ENCODE measurements at regions not wholly inside any gene's neighbourhood (a gene's known extent, or its start where the extent isn't known, plus 50 kb on each side); places are given as distances from the start of the nearest gene placed in this dataset.

DNA sequence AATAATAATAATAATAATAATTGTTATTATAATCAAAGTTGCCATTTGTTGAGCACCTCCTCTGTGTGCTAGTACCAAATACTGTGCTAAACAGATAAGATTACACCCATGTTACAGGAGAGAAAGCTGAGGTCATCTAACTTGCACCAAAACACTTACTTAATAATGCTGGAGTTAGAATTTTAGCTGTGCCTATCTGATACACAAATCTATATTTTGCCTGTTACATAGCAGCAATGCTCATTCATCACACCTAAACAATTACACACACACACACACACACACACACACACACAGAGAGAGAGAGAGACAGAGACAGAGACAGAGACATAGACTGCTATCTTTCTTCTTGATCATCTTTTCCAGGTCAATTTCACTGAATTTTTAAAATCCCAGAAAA is 170.9 kb upstream of the KLF3 start:
- no peak for TF ChIP-seq POLR2A (IDR thresholded peaks at IDR 0.05)
- TF ChIP-seq, protein P1, sequence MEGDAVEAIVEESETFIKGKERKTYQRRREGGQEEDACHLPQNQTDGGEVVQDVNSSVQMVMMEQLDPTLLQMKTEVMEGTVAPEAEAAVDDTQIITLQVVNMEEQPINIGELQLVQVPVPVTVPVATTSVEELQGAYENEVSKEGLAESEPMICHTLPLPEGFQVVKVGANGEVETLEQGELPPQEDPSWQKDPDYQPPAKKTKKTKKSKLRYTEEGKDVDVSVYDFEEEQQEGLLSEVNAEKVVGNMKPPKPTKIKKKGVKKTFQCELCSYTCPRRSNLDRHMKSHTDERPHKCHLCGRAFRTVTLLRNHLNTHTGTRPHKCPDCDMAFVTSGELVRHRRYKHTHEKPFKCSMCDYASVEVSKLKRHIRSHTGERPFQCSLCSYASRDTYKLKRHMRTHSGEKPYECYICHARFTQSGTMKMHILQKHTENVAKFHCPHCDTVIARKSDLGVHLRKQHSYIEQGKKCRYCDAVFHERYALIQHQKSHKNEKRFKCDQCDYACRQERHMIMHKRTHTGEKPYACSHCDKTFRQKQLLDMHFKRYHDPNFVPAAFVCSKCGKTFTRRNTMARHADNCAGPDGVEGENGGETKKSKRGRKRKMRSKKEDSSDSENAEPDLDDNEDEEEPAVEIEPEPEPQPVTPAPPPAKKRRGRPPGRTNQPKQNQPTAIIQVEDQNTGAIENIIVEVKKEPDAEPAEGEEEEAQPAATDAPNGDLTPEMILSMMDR (IDR thresholded peaks at IDR 0.05) = no peak
- H3K9me3 ChIP-seq = no peaks in the 10 kb centered on the region
- no peaks in the 10 kb centered on the region for H3K36me3 ChIP-seq
- no peak for DNase-seq
- no peaks in the 10 kb centered on the region for H3K27me3 ChIP-seq
- no peak overlapping the region for H3K27ac ChIP-seq
- H3K4me1 ChIP-seq = peaks cover 0 to 20% (median 6%) of the 10 kb centered on the region in 3 donors
- intact Hi-C loops (cut with DNase I) = no loop called here
- no peak overlapping the region for H3K4me3 ChIP-seq

DNA sequence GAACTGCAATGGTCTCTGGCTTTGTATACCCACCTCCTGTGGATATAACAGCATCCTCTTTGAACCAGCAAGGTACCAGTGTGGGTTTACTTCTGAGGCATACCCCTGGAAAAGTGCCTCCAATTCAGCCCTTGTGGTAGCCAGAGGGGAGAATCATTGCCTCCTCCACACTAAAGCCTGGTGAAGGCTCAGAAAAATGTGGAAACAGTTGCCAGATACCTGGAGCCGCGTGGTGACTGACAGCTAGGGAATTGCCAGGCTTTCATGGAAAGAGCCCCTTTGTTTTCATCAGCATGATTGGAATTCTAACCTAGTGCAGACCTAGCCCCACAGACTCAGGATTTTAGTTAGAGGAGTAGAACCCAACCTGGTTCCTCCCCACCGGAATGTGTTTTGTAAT is 168.6 kb upstream of the KLF3 start:
- Histone ChIP-seq H3K4me1 (peaks cover 0 to 11% (median under 1%) of the 10 kb centered on the region in 3 donors), H3K36me3 (no peaks in the 10 kb centered on the region), H3K9me3 (no peaks in the 10 kb centered on the region), H3K27me3 (no peaks in the 10 kb centered on the region), H3K4me3 (no peak overlapping the region), H3K27ac (no peak overlapping the region)
- no peak for TF ChIP-seq POLR2A (IDR thresholded peaks at IDR 0.05)
- TF ChIP-seq, protein P1 (IDR thresholded peaks at IDR 0.05) = no peak
- 70 to 80% methylated on average over 2 of the region's 3 CpGs for WGBS, 2 donors
- DNase-seq = no peak
- intact Hi-C loops (cut with DNase I) = no loop called here

DNA sequence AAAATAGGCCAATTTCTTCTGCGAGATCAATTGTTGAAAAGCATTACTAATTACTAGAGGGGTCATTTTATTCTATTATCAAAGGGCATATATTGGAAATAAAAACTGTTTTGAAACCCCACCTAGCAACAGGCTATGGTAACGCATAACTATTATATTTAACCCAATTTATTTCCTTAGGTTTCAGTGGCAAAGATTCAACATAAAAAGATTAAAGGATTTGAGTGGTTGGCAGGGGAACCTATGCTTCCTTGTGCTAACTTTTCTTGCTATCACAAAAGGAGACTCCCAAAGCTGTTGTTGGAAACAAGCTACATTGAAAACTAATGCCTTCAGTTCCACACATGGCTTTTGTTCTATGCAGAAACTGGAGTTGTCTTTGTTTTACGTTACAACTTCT is 166.9 kb upstream of the KLF3 start:
- intact Hi-C loops (cut with DNase I) = no loop called here
- no peak overlapping the region for H3K4me3 ChIP-seq
- no peaks in the 10 kb centered on the region for H3K36me3 ChIP-seq
- H3K4me1 ChIP-seq = peaks cover 0 to 11% (median 0%) of the 10 kb centered on the region in 3 donors
- TF ChIP-seq, protein P1 (IDR thresholded peaks at IDR 0.05) = no peak
- no peaks in the 10 kb centered on the region for H3K27me3 ChIP-seq
- WGBS, 2 donors = 32 to 38% methylated on average over 3 of the region's 3 CpGs
- H3K27ac ChIP-seq = no peak overlapping the region
- no peak for DNase-seq
- no peaks in the 10 kb centered on the region for H3K9me3 ChIP-seq

DNA sequence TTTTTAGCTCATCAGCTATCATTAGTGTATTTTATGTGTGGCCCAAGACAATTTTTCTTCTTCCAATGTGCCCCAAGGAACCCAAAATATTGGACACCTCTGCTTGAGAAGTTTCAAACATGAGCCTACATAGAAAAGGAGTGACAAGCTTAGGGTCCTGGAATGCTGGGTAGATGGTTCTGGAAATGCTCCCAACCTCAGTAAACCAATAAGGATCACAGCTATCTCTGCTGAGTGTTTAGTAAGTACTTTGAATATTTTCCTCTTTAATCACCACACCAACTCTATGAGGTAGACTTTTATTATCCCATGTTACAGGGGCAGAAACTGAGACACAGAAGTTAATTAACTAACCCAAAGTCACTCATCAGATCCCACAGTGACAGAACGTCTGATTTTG is 164.9 kb upstream of the KLF3 start:
- DNase-seq = no peak
- H3K27ac ChIP-seq = no peak overlapping the region
- TF ChIP-seq POLR2A (IDR thresholded peaks at IDR 0.05) = no peak
- TF ChIP-seq, protein P1 (IDR thresholded peaks at IDR 0.05) = no peak
- no peaks in the 10 kb centered on the region for H3K36me3 ChIP-seq
- intact Hi-C loops (cut with DNase I) = no loop called here
- H3K4me3 ChIP-seq = no peak overlapping the region
- WGBS, 2 donors = 73 to 100% methylated on average over 1 of the region's 1 CpG
- H3K9me3 ChIP-seq = no peaks in the 10 kb centered on the region
- no peaks in the 10 kb centered on the region for H3K27me3 ChIP-seq
- H3K4me1 ChIP-seq = peaks cover 0 to 11% (median 0%) of the 10 kb centered on the region in 3 donors

DNA sequence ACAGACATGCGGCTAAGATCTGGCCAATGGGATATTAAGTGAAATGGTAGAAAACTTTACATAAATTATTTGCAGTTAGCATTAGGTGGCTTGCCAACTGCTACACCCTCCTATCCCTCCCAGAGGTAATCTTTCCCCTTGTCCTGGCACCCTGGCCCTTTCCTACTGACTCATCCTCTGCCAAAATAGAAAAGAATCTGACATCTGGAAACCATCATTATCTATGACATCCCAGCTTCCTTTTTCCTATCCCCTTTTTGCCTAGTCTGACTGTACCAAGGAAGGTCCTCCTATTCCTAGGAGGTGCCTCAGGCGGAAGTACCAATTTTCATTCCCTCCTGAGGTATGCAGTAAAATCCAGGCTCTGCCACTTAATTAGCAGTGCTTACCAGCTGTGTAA is 163.6 kb upstream of the KLF3 start:
- no peaks in the 10 kb centered on the region for H3K36me3 ChIP-seq
- no peaks in the 10 kb centered on the region for H3K27me3 ChIP-seq
- no peak for DNase-seq
- intact Hi-C loops (cut with DNase I) = no loop called here
- no peak overlapping the region for H3K4me3 ChIP-seq
- WGBS, 2 donors = 88 to 100% methylated on average over 2 of the region's 2 CpGs
- TF ChIP-seq, protein P1 (IDR thresholded peaks at IDR 0.05) = no peak
- no peak for TF ChIP-seq POLR2A (IDR thresholded peaks at IDR 0.05)
- peaks cover 0 to 11% (median 0%) of the 10 kb centered on the region in 3 donors for H3K4me1 ChIP-seq
- no peaks in the 10 kb centered on the region for H3K9me3 ChIP-seq
- no peak overlapping the region for H3K27ac ChIP-seq
